GM19328 (cell line): ENCODE measurements at regions not wholly inside any gene's neighbourhood (a gene's known extent, or its start where the extent isn't known, plus 50 kb on each side); places are given as distances from the start of the nearest gene placed in this dataset.

ENCODE experiments used
- ATAC-seq: cut with Tn5 transposase; IDR thresholded peaks from one replicate; pipeline ENCODE4 v1.9.1; 2021; ENCODE audit warnings: mild to moderate bottlenecking, moderate library complexity; ENCODE audit not compliant: unreplicated experiment

- ATAC-seq: no peak
Measured at GRCh38 chr5:87954121-87954520, 314.5 kb downstream of the TMEM161B start.

DNA sequence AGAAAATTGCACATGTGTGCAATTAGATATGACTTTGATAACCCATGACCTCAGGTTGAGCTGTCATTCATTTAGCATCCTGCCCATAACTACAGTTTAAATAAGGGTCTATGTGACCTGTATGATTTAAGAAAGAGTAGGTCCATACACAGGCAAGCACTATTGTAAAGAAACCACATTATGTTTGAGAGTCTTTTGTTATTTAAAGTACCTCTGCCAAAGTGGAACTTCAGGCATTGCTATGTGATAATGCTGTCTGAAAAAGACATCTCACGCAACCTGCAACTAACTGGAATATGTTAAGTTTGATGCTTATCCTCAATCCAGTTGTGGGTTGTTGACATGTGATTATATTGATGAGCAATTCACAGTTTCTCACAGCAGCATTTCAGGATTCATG, 317.0 kb downstream of the TMEM161B start:
- no peak for ATAC-seq

GRCh38 chr5:87949676-87950631, 318.7 kb downstream of the TMEM161B start:
- ATAC-seq: no peak

- no peak for ATAC-seq
Measured at GRCh38 chr5:87948486-87948885, 320.2 kb downstream of the TMEM161B start.

DNA sequence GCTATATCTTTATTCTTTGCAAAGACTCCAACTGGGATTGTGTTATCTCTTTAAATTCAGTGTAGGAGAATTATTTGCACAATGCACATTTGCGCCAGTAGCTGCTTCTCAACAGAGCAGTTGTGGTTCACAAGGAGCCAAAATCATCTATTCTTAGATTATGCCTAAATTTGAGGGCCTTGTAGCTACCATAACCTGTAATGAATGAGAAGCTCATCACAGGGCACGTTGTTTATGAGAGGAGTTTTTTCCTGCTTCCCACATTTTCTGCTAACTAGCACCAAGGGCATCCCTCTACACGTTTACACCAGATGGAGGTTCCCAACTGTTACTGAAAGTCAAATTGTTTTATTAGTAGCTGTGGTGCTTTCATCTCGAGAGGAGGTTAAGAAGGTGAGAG, 322.4 kb downstream of the TMEM161B start:
- no peak for ATAC-seq

- ATAC-seq: no peak
Measured at GRCh38 chr5:87945286-87945650, 323.4 kb downstream of the TMEM161B start.

- no peak for ATAC-seq
Measured at GRCh38 chr5:87944553-87945285, 323.9 kb downstream of the TMEM161B start.

DNA sequence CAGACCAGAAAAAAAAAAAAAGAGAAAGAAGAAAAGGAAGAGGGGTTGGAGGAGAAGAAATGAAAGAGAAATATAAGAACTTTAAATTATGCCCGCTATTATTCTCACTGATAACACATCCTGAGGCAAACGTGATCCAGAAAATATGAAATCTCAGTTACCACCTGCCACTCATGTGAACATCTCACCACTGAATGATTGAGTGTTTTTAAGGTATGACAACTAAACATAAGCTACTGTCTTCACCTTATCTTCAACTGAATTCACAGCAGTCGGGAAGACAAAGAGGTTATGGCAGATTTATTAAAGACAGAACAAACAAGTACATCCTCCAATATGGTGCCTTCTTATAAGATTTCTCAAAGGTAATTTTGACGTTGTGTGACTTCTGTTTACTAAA, 327.9 kb downstream of the TMEM161B start:
- ATAC-seq: no peak

- no peak for ATAC-seq
Measured at GRCh38 chr5:87936667-87937066, 332.0 kb downstream of the TMEM161B start.

- ATAC-seq: no peak
Measured at GRCh38 chr5:87924436-87924835, 344.2 kb downstream of the TMEM161B start.

DNA sequence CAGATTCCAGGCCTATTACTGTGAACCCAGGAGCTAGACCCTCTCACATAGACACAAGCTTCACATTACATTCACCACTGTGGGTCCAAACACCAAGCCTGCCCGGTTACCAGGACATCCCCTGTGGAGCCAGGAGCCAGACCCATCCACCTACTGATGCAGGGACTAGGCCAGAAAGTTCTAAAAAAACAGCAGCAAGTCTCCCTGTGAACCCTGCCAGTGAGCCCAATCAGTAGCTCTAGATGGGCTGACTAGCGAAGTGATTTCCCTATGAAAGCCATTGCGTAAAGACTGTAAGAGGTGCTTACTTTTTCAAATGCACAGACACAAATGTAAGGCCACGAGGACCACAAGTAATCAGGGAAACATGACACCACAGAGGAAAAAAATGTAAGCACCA, 352.3 kb downstream of the TMEM161B start:
- ATAC-seq: no peak

DNA sequence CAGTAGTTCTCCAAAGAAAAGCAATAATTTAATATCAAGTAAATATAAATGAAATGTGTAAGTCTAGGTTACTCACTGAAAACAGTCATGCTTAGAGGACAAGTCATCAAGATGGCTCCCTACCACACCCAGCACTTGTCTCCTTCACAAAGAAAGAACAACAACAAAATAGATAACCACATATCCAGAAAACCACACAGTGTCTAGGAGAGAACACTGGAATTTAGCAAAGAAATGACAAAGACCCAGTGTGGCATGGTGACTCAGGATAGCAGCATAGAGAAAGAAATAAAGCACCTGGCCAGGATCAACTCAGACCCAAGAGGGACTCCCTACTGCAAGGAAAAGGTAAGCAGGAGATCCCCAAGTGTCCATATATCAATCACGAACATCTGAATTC, 356.2 kb downstream of the TMEM161B start:
- no peak for ATAC-seq

- ATAC-seq: no peak
Measured at GRCh38 chr5:87909382-87909781, 359.3 kb downstream of the TMEM161B start.

GRCh38 chr5:87906962-87907361, 361.7 kb downstream of the TMEM161B start:
- no peak for ATAC-seq

DNA sequence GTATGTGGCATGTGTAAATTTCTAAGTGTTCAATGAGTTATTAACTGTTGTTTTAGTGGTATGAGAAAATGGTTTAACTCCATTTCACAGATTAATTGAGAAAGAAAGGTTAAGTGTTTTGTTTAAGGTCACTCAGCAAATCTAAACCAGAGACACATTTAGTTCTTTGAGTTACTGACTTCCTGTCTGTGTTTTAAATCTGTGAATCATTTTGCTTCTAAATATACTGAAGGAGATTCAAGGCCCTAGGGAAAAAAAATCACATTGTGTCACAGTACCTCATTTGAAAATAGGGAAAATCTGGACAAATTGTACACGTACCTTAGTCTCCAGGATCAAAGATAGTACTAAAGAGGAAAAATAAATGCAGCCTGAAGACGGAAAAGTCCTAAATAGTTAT, 368.2 kb downstream of the TMEM161B start:
- no peak for ATAC-seq

- no peak for ATAC-seq
Measured at GRCh38 chr5:87899721-87900131, 368.9 kb downstream of the TMEM161B start.

DNA sequence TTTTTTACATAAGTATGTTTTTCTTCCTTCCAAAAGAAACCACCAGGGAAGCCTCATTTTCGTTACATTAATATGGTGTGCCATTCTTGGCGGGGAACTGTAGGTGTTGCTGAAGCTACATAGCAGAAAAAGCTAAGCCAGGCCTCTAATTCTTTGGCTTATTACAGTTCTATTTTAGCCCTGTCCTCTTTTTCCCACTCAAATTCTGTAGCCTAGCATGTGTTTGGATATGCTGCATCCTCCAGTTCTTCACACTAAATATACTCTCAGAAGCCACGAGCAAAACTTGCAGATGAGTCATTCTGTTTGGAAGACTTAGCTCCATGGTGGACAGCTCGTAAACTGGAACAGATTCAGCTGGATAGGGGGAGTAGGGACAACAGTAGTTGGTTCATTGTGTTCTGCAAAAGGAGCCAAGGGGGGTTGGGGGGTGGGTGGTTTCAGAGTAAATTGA, 369.4 kb downstream of the TMEM161B start:
- no peak for ATAC-seq

GRCh38 chr5:87898574-87898973, 370.1 kb downstream of the TMEM161B start:
- no peak for ATAC-seq

DNA sequence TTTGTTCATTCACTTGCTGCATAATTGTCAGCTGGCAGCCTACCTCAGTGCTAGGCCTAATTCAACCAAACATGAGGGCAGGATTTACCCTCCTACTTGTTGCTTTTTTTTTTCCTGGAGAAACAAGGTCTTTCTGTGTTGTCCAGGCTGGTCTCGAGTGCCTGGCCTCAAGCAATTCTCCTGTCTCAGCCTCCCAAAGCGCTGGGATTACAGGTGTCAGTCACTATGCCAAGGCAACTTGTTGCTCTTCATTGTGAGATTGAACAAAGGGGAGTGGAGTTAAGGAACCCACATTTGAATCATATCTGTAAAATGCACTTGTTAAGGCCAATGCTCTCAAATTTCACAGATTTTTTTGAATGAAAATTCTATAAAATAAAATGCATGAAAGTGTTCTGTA, 380.5 kb downstream of the TMEM161B start:
- no peak for ATAC-seq

DNA sequence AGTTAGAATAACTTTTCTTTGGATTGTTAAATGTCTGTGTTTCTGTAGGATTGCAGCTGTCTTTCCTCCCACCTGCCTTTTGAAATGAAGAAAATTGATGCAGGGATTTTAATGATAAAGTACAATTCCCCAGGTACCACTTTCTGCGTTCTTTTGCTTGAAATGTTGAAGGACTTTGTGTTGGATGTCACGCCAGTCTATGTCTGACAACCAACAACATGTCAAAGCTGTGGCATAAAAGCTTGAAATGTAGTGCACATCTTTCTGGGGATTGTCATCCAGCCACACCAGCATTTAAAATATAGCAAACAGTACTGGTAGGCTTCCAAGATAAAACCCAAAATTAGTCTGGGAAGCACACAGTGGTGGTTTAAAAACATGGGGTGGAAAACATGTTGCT, 381.4 kb downstream of the TMEM161B start:
- ATAC-seq: no peak

DNA sequence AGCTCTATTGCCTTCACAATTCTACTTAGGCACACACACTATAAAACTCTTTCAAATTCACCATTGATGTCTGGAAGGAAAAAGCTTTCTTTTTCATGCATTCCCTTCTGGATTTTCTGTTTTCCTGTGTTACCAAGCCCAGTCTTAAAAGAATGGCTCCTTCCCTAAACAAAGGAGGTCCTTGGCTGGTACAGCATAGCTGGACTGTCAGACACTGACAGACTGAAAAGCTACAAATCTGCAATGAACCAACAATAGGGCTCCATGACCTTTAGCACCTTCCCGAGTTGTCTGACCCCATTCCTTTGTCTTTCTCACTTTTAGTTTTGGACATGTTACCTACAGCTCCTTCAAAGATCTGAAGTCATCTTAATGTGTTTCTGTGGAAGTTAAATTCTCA, 382.5 kb downstream of the TMEM161B start:
- ATAC-seq: no peak

DNA sequence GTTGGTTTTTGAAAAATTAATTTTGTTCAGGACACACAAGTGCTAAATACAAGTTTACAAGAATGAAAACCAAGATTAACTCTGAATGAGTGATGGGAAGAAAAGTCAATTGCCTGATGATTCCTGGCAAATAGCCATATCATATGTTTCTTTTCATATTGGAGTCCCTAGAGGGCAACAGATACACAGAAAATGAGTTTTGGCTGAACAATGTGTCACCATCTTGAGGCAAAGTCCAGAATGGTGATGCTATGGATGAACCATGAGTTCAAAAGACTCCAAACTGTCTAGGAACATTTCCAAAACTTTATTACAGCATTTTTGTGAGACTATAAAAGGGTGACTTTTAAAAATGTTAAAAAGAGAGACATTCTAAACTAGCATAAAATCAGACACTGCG, 382.9 kb downstream of the TMEM161B start:
- no peak for ATAC-seq
